ENCODE measurements at regions not wholly inside any gene's neighbourhood (a gene's known extent, or its start where the extent isn't known, plus 50 kb on each side); places are given as distances from the start of the nearest gene placed in this dataset.

- H2AFZ ChIP-seq (ENCODE audit: control insufficient read depth, low read depth, low read length): no peak overlapping the region
- in situ Hi-C loops (cut with MboI) (no loop called here), intact Hi-C loops (cut with micrococcal nuclease; ENCODE audit: unreplicated experiment) (no loop called here)
- H3K9me3 ChIP-seq (replicated peaks; ENCODE audit: control insufficient read depth, insufficient read depth, low read length): no peaks in the 10 kb centered on the region
- ChIA-PET SMC1A (ENCODE audit: uncharacterized antibody, unreplicated experiment) (no interaction called here), RAD21 (ENCODE audit: unreplicated experiment) (no interaction called here), POLR2A (no interaction called here), CTCF (no interaction called here)
- no peaks in the 10 kb centered on the region for H3K27me3 ChIP-seq (replicated peaks in 1 of 2; ENCODE audit: control insufficient read depth in 2 of 2, insufficient read depth in 2 of 2, low read length in 1 of 2)
- DNase-seq (ENCODE audit: low read depth, low spot score): no peak
- H3K4me1 ChIP-seq (ENCODE audit: control insufficient read depth, insufficient read depth, low read length): no peaks in the 10 kb centered on the region
- no peak for ATAC-seq
- no peak overlapping the region for H3K9ac ChIP-seq (ENCODE audit: control insufficient read depth, insufficient read depth, low read length)
- WGBS (ENCODE audit: insufficient coverage, insufficient replicate concordance, low lambda C conversion rate, missing lambda C conversion rate): 18% methylated on average over 7 of the region's 7 CpGs
- no peak for FAIRE-seq
- BruUV-seq (replicated peaks): no TSS peak
- H3K36me3 ChIP-seq (ENCODE audit: control insufficient read depth in 2 of 2, insufficient read depth in 2 of 2, low read length in 1 of 2): no peaks in the 10 kb centered on the region
- no peaks in the 10 kb centered on the region for H4K20me1 ChIP-seq (ENCODE audit: control insufficient read depth, insufficient read depth)
- H3K79me2 ChIP-seq (ENCODE audit: control insufficient read depth, insufficient read depth, low read length): no peaks in the 10 kb centered on the region
- no peak overlapping the region for H3K4me3 ChIP-seq
- no peak overlapping the region for H3K27ac ChIP-seq (ENCODE audit: control insufficient read depth, insufficient read depth)
- H3K4me2 ChIP-seq (ENCODE audit: control insufficient read depth, insufficient read depth): no peak overlapping the region
- TF ChIP-seq RELA (IDR thresholded peaks at IDR 0.05; ENCODE audit: borderline replicate concordance, partially characterized antibody) (no peak), BCLAF1 (IDR thresholded peaks at IDR 0.05) (no peak), ESRRA (IDR thresholded peaks at IDR 0.05; ENCODE audit: low read length) (no peak), ZBED1 (IDR thresholded peaks at IDR 0.05; ENCODE audit: borderline replicate concordance) (no peak), NFYB (IDR thresholded peaks at IDR 0.05; ENCODE audit: insufficient read depth, low read depth, low read length) (no peak), BMI1 (IDR thresholded peaks at IDR 0.05; ENCODE audit: borderline replicate concordance) (no peak), BCL11A (IDR thresholded peaks at IDR 0.05; ENCODE audit: low read depth, low read length) (no peak), E2F8 (IDR thresholded peaks at IDR 0.05; ENCODE audit: low read depth, partially characterized antibody) (no peak), USF2 (IDR thresholded peaks at IDR 0.05; ENCODE audit: borderline replicate concordance, low read depth, low read length) (no peak)
Observed at GRCh38 chr9:13674926-13675637, 395.6 kb upstream of the MPDZ start.
